ENCODE measurements at regions not wholly inside any gene's neighbourhood (a gene's known extent, or its start where the extent isn't known, plus 50 kb on each side); places are given as distances from the start of the nearest gene placed in this dataset.
"Not testable (repeated sequence)": the region's sequence is repeated elsewhere in the genome, so short reads cannot be mapped to it uniquely, and the experiment has no call there.

DNA sequence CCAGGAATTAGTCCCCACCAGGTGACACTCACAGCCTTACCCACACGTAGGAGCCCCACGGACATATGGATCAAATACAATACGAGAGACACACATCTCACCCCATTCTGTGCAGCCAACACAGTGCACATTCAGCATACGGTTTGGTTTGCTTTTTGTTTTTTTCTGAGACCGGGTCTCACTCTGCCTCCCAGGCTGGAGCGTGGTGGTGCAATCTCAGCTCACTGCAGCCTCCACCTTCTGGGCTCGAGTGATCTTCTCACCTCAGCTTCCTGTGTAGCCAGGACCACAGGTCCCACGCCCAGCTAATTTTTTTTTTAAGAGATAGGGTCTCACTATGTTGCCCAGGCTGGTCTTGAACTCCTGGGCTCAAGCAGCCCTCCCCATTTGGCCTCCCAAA lies 102.8 kb downstream of the POTEB start:
- not testable (repeated sequence) for DNase-seq (ENCODE audit: low spot score); ATAC-seq (ENCODE audit: low FRiP score)

DNA sequence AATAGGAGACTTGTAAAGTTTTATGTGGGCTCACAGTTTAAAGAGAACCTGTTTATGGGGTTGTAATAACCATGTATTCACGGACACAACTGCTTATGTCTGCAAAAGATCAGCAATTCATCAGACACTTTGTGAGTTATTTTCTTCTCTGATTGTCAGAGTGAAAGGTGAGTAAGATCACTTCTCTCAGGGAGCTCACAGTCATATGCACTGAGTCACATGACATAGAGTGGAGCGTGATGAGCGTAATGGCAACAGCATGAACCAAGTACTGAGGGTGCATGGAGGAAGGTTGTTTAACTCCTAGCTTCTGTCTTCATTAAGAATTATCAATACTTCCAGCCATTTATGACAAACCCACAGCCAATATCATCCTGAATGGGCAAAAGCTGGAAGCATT lies 111.0 kb downstream of the POTEB start:
- not testable (repeated sequence) for DNase-seq (ENCODE audit: low spot score); ATAC-seq (ENCODE audit: low FRiP score)

DNA sequence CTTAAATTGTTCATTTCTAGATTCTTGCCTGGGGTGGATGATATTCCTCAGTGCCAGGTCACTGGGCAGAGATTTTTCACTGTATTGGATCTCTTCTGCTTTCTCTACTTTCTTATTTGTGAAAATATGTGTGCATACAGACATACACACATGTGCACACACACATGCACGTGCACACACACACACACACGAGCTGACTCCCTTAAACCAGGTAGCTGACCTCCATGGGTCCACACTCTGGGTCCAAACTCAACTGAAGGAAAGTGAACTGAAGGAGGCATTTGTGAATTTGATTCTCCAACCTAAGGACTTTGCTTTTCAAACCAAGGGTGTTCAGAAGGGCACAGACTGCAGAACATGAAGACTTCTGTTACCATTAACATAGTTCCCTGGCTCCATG lies 113.8 kb downstream of the POTEB start:
- not testable (repeated sequence) for DNase-seq (ENCODE audit: low spot score); ATAC-seq (ENCODE audit: low FRiP score)

DNA sequence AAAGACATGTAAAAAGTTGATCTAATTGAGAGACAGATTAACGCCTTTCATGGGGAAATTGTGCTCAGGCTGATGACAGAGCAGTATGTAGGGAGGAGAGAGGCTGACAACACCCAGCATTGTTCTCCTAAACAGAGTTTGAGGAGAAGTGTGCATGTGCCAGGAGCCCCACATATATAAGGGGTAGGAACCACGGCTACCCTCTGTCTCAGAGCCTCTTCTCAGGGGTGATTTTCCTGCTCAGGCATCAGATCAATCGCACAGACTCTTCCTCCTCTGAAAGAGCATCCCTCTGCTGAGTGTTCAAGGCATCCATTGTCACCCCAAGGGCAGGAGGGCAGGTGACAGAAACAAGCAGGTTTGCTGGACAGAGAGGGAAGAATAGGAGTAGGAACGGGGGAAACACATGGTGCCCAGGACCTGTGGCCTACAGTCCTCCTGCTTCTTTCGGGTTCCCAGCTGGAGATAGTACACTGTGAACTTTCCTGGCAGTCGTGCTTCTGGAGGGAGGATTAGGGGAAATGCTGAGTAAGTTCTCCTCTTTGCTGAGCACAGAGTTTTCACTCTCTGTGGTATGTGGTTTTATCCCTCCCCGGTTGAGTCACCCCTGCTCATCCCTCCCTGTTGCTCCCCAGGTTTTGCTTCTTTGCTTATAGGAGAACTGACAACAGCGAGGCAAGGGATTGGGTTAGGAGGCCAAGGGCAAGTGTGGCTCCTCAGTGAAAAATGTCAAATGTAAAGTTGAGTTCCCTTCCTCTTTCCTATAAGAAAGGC lies 117.1 kb downstream of the POTEB start:
- peak; percentile 85 for ATAC-seq (ENCODE audit: low FRiP score)
- DNase-seq (ENCODE audit: low spot score), result not testable (repeated sequence)

DNA sequence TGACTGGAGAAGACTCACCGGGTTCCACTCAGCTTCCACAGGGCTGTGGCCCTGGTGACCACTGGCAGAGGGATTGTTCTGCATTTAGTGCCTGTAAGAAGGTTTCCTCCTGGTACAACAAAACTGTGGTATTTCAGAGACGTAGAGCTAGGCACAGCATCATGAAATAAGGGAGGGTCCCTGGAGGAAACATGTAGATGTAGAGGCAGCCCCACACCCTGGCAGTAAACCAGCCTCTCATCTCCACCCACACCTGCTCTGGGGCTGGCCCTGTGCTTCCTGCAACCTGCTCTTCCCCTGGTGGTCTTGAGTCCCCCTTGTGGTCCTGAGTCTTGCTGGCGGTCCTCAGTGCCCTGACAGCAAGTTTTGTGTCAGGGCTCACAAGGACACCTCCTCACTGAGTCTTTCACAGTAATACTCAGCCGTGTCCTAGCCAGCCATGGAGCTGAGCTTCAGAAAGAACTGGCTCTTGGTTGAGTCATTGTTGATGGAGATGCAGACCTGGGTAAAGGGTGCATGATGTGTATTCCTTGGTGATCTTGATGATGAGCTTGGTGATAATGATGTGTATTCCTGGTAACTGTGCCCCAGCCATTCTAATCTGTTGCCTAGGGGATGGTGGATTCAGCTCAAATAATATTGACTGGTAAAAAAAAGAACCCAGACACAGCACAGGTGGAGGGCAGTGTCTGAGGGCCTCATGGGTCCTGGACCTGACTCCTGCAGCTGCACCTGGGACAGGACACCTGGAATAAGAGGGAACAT lies 118.0 kb downstream of the POTEB start:
- ATAC-seq (ENCODE audit: low FRiP score), result peak; percentile 8
- DNase-seq (ENCODE audit: low spot score), result not testable (repeated sequence)

- DNase-seq (ENCODE audit: low spot score); ATAC-seq (ENCODE audit: low FRiP score): not testable (repeated sequence)
Measured at GRCh38 chr15:21753838-21754237, 123.7 kb downstream of the POTEB start.

GRCh38 chr15:21752124-21752957 lies 125.2 kb downstream of the POTEB start:
- not testable (repeated sequence) for DNase-seq (ENCODE audit: low spot score); ATAC-seq (ENCODE audit: low FRiP score)

GRCh38 chr15:21749173-21749572 lies 128.4 kb downstream of the POTEB start:
- not testable (repeated sequence) for DNase-seq (ENCODE audit: low spot score); ATAC-seq (ENCODE audit: low FRiP score)

- not testable (repeated sequence) for DNase-seq (ENCODE audit: low spot score); ATAC-seq (ENCODE audit: low FRiP score)
Measured at GRCh38 chr15:21744245-21744915, 133.2 kb downstream of the POTEB start.

DNA sequence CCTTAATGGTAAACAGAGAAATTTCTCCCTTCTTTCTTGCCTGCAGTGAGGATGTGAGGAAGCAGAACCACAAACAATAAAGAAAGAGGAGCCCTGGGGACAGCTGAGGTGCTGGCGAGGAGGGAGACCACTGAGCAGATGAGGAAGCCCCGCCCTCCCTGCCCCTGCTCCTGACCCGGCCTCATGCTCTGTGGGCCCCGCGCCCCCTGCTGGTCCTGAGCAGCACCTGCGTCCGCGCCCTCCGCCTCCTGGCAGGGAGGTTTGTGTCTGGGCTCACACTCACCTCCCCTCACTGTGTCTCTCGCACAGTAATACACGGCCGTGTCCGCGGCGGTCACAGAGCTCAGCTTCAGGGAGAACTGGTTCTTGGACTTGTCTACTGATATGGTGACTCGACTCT lies 135.5 kb downstream of the POTEB start:
- not testable (repeated sequence) for ATAC-seq (ENCODE audit: low FRiP score); DNase-seq (ENCODE audit: low spot score)

- not testable (repeated sequence) for DNase-seq (ENCODE audit: low spot score); ATAC-seq (ENCODE audit: low FRiP score)
Measured at GRCh38 chr15:21738003-21738402, 139.5 kb downstream of the POTEB start.

DNA sequence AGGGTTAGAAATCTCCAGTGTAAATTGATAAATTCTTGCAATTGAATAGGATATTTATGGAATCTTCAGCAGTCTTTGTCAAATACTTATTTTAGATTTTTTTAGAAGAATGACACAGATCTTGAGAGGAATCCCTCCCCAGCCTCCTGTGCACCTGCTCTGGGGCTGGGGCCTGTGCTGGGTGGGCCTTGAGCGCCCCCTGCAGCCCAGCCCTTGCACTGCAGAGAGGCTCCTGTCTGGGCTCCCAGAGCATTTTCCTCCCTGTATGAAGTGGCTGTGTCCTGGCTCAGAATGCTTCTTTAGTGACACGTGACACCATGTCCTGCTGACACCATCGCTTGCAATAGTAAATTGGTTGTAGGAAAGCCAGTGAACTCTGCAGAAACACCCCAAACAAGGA lies 141.1 kb downstream of the POTEB start:
- DNase-seq (ENCODE audit: low spot score); ATAC-seq (ENCODE audit: low FRiP score): not testable (repeated sequence)

GRCh38 chr15:21735837-21736236 lies 141.7 kb downstream of the POTEB start:
- not testable (repeated sequence) for ATAC-seq (ENCODE audit: low FRiP score); DNase-seq (ENCODE audit: low spot score)

DNA sequence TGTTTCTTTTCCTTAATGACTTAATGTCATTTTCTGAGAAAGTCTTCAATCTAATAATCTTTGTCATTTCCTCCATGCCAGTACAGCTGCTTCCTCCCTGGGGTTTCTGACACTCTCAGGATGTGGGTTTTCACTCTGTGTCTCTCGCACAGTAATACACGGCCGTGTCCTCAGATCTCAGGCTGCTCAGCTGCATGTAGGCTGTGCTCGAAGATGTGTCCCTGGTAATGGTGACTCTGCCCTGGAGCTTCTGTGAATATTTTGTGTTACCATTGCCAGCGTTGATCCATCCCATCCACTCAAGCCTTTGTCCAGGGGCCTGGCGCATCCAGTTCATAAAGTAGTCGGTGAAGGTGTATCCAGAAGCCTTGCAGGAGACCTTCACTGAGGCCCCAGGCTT lies 142.2 kb downstream of the POTEB start:
- DNase-seq (ENCODE audit: low spot score); ATAC-seq (ENCODE audit: low FRiP score): not testable (repeated sequence)

- ATAC-seq (ENCODE audit: low FRiP score); DNase-seq (ENCODE audit: low spot score): not testable (repeated sequence)
Measured at GRCh38 chr15:21731496-21731895, 146.0 kb downstream of the POTEB start.

DNA sequence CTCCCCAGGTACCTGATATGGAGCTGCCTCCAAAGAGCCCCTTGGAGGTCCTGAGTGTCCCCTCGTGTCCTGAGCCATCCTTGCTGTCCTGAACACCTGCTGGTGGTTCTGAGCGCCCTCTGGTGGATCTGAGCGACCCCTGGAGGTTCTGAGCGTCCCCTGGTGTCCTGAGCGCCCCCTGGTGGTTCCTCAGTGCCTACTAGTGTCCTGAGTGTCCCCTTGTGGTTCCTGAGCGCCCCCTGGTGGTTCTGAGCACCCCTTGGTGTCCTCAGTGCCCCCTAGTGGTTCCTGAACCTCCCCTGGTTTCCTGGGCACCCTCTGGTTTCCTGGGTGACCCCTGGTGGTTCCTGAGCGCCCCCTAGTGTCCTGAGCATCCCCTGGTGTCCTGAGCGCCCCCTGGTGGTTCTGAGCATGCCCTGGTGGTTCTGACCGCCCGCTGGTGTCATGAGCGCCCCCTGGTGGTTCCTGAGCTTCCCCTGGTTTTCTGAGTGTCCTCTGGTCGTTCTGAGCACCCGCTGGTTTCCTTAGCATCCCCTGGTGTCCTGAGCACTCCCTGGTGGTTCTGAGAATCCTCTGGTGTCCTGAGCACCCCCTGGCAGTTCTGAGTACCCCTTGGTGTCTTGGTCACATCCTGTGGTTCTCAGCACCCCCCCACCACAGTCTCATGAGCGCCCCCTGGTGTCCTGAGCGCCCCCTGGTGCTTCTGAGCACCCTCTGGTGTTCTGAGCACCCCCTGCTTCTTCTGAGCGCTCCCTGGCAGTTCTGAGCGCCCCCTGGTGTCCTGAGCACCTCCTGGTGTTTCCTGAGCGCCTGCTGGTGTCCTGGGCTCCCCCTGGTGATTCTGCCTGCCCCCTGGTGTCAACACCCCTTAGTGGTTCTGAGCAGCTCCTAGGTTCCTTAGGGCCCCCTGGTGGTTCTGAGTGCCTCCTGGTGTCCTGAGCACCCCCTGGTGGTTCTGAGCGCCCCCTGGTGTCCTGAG lies 146.8 kb downstream of the POTEB start:
- not testable (repeated sequence) for DNase-seq (ENCODE audit: low spot score)
- peak; percentile 30 for ATAC-seq (ENCODE audit: low FRiP score)

DNA sequence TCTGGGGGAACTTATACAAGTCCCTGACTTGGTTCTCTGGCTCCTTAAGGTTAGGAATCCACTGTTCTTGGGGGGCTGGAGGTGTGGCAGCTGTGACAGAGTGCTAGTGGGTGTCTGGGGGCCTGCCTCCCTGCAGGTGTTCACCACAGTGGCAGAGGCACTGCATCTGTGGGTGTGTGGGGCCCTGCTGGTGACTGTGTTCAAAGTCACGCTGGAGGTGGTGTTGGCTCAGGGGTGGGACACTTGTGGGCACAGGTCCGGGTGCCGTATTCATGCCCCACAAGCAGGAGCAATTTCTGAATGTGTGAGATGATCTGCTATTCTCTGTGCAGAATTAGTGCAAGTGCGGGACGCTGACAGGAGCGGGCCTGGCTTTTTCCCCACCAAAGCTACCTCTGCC lies 152.5 kb downstream of the POTEB start:
- not testable (repeated sequence) for DNase-seq (ENCODE audit: low spot score); ATAC-seq (ENCODE audit: low FRiP score)

DNA sequence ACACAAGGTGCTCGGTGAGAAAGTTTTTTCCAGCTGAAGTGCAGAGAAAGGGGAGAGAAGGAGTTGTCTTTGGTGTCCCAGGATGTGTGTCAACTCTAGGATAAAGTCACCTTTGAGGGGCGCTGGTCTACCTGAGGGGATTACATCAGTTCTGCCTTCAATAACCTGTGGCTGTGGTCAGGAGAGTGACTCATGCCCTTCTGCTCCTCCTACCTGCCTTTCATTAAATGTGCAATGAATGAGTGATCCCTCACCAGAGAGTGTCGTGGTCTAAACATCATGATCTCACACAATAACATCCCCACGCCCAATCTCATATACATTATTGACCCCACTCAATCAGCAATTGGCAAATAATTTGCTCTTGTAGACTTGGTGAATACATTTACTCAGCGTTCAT lies 156.4 kb downstream of the POTEB start:
- DNase-seq (ENCODE audit: low spot score), result not testable (repeated sequence)

More for the DNA sequence above, 156.4 kb downstream of the POTEB start:
- not testable (repeated sequence) for ATAC-seq (ENCODE audit: low FRiP score)

Data from omental fat pad (tissue), 1 donor.